Forelimb muscle (tissue), 1 donor: ENCODE measurements at regions not wholly inside any gene's neighbourhood (a gene's known extent, or its start where the extent isn't known, plus 50 kb on each side); places are given as distances from the start of the nearest gene placed in this dataset.

Experiments
- DNase-seq: peaks from one replicate; pipeline ENCODE4 v3.0.0-alpha.2; 2013; ENCODE audit warnings: low read depth

- DNase-seq: no peak
These were observed 201.7 kb upstream of the NLRP1 start for GRCh38 chr17:5785867-5786509.

DNA sequence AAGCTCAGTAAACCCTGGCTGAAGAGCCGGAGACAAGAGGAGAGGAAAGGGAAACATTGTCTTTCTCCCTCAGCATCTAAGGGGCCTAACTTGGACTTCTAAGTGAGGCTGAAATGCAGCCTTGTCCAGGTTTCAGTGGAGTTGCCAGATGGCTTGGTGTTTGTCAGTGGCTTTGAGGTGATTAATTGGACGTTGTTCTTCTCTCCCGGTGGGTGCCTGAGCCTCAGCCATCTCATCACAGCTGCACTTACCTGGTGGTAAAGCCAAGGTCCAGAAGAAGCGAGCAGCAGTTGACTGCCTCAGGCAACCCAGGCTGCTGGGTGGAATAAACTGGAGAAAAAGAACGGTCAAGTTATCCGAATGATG is 202.2 kb upstream of the NLRP1 start:
- no peak for DNase-seq

DNA sequence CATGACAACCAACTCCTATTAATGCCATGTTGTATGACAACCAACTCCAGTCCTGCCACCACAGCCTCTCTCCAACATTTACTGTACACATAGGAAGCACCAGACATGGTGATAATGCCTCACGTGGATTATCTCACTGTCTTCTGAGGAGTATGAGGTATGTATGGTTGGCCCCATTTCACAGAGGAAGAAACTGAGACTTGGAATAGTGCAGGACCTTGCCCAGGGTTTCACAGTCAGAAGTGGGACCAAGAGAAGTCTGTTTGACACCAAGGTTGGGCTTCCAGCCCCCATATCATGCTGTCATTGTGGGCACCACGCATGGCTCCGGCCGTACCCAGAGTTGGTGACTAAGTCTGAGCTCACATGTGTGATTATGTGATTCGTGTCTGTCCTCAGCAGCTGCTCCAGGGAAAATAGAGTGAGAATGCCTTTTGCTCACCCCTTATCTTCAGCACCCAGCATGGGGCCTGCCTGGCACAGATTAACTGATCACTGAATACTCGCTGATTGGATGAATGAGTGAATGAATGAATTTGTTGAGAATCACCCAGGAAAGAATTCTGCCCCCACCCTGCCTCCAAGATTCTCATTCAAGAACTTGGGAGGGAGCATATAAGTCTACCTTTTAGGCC is 204.1 kb upstream of the NLRP1 start:
- no peak for DNase-seq

DNA sequence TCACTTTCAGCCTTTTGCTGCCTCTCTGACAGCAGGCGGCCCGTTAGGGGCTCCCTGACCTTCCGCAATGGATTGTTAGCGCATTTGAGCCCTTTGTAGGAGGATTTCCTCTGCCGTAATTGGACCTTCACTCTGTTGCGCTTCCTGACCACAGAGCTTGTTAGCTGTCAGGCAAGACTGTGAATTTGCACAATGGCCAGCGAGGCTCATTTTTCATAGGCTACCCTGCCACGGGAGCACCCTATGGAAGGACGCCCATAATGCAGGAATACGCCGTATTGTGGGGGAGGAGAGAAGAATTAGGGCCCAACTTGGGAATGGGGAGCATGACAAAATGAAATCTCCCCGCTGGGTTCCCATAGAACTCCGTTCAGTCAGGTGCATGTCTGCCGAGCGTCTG is 205.2 kb upstream of the NLRP1 start:
- DNase-seq: no peak

GRCh38 chr17:5793157-5793556 is 208.8 kb upstream of the NLRP1 start:
- DNase-seq: no peak

DNA sequence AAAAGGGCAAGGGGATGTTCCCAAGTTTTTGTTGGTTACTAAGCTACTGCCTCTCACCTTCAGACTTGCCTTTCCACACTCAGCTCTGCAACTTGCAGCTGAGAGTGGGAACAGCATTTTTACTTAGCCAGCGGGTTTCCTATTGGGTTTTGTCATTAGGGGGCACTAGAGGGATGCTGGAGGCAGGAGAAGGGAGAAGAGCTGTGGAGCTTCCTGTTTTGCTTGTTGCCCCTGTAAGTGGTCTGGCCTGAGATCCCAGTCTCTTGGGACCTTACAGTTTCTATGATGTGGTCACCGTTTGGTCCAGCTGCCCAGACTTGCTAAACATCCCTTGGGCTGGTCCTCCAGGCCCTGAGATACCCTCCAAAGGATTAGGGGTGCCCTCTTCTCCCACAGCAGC is 209.6 kb upstream of the NLRP1 start:
- DNase-seq: no peak

GRCh38 chr17:5794385-5794784 is 210.1 kb upstream of the NLRP1 start:
- no peak for DNase-seq

- DNase-seq: no peak
These were observed 210.7 kb upstream of the NLRP1 start for GRCh38 chr17:5794881-5795506.

GRCh38 chr17:5797447-5798050 is 213.2 kb upstream of the NLRP1 start:
- no peak for DNase-seq

DNA sequence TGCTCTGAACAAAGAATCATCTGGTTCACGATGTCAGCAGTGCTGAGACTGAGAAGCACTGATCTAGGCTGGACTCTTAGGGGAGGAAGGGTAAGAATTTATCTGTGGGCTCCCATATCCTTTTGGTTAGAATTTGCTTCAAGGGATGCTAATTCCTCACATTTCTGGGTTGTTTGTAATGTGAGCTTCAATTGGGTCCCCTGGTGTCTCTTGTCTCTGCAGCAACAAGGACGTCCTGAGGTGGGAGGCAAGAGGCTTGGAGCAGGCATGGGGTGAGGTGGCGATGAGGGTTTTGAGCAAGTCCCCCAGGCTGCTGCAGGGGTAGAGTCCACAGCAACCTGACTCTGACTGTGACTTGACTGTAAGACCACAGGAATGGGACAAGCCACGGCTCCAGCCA is 213.8 kb upstream of the NLRP1 start:
- DNase-seq: no peak

GRCh38 chr17:5800131-5800530 is 215.8 kb upstream of the NLRP1 start:
- DNase-seq: no peak

DNA sequence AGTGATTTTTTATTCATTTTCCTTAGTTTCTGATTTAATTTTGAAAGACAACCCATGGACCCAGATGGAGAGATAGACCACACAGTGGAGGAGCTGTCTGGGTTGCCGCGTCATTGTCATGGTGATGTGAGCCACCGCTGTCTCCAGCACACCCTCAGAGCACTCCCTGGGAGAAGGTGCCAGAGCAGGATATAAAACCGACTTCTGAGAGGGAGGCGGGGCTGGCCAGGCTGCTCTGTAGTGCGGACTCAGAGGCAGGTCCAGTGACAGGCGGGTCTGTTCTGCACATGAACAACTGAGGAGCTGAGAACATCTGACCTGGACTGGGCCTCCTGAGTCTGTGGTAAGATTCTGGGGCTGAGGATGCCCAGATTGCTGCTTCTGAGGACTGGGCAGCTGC is 216.3 kb upstream of the NLRP1 start:
- DNase-seq: no peak

DNA sequence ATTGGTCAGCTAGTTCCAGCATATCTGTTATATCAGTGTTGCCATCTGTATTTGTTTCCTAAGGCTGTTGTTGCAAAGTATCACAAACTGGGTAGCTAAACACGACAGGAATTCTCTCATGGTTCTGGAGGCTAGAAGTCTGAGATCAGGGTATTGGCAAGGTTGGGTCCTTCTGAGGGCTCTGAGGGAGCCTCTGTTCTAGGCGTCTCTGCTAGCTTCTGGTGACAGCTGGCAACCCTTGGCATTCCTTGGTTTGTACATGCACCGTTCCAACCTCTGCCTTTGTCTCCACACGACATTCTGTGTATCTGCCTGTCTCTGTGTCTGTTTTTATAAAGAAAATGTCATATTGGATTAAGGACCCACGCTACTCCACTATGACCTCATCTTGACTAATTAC is 219.9 kb upstream of the NLRP1 start:
- no peak for DNase-seq

DNA sequence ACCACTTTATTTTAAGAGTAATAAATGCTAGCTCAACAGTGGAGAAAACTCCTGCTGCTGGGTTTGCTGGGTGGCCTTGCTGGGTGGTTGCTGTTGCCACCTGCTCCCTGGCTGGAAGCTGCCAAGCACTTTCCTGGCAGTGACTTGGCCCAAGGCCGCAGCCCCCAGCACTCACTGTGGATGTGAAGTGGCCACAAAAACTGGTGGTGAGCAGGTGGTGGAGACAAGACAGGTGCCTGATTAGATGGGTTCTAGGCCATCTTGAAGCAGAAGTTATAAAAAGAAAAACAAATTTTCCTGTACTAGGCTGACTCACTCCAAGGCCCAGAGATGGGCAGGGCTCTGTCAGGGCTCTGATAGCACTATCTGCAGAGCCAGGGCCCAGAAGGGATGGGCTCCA is 224.7 kb upstream of the NLRP1 start:
- DNase-seq: no peak

DNA sequence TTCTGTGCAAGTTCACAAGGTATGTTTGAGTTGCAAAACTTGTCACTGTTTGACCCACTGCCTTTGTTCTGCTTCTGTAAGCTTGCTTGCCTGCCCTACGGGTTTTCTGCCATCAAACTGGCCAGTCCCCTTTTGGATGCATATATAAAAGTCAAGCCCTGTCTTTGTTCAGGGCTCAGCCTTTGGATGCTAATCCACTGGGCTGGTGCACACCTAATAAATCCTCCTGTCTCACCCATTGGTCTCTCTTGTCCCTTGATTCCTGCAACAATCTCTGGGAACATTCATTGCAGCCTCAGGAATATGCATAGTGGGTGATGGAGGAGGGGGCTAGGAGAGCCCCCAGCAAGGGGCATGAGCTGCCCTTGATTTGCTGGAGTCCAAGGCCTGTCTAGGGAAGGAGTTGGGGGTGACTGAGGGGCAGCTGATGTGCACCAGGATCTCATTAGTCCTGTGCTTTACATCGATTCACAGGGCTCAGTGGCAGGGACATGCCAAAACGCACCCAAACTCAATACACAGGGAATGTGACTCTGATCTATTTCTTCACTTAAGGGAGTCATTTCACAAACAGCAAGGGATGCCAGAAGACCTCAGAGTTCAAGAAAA is 225.4 kb upstream of the NLRP1 start:
- DNase-seq: no peak

DNA sequence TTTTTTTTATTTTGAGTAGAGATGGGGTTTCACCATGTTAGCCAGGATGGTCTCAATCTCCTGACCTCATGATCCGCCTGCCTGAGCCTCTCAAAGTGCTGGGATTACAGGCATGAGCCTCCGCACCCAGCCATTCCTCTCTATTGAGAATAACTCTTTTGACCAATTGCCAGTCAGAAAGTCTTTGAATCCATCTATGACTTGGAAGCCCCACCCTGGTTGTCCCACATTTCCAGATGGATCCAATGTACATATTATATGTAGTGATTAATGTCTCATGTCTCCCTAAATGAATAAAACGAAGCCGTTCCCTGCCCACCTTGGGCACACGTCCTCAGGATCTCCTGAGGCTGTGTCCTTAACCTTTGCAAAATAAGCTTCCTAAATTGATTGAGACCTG is 228.3 kb upstream of the NLRP1 start:
- DNase-seq: no peak

- no peak for DNase-seq
These were observed 229.0 kb upstream of the NLRP1 start for GRCh38 chr17:5813357-5813756.

GRCh38 chr17:5815396-5815795 is 231.1 kb upstream of the NLRP1 start:
- no peak for DNase-seq

DNA sequence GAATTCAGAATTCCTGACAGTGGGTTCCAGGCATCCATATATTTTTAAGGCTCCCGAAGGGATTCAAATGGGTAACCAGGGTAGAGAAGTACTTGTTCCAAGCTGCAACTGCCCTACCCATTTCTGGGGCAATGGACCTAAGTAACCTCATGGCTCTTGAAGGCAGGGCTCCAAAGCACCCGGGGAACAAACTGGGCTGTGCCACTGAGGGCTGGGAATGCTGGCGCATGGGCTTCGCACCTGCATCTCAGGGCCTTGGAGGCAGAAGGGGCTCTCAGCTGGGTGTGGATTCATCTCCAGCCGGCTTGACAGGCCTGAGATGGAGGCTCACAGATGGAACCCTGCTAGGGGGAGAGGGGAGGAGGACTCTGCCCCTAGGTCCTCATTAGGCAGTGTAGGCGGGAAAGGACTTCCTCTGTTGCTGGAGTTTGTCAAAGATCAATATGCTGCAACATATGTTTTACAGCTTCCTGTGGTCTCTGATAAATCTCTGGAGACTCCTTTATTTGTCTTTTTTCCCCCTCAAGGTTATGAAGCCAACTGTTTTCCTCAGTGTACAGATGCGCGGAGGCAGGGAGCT is 232.3 kb upstream of the NLRP1 start:
- no peak for DNase-seq

DNA sequence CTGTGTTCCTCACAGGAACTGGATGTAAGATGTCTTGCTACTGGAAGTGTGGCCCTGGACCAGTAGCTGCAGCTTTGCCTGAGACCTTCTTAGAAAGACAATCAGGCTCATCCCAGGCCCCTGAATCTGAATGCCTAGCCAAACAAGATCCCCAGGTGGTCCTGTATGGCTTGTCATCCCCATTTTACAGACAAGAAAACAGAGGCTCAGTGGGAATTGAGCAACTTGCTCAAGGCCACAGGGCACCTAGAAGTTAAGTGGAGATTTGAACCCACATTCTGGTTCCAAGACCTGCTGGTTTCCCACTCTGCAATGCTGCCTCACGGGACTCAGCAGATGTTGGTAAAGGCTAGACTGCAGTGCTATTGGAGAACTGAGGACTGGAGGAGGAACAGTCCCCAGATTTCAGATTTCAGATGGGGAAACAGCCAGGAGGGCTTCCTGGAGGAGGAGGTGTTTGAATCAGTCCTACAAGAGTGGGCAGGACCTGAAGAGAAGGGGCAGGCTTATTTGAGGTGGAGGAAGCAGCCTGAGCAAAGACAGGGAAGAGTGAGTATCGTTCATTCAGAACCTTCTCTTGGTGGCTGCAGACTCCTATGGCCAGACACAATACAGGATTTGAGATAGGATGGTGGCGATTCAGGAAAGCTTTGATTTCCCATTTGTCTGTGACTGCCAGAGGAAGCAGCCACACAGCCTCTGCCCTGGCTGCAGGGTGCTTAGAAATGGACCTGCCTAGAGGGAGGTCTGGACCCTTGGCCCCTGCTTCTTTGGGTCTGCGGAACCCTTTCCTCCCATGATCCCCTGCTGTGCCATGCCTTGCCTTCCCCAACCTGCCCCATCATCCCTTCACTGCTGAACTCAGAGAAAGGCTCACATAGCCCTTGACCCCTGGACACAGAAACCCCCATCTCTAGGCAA is 233.4 kb upstream of the NLRP1 start:
- DNase-seq: no peak

GRCh38 chr17:5819396-5819795 is 235.1 kb upstream of the NLRP1 start:
- no peak for DNase-seq
